ENCODE measurements at regions not wholly inside any gene's neighbourhood (a gene's known extent, or its start where the extent isn't known, plus 50 kb on each side); places are given as distances from the start of the nearest gene placed in this dataset.

DNA sequence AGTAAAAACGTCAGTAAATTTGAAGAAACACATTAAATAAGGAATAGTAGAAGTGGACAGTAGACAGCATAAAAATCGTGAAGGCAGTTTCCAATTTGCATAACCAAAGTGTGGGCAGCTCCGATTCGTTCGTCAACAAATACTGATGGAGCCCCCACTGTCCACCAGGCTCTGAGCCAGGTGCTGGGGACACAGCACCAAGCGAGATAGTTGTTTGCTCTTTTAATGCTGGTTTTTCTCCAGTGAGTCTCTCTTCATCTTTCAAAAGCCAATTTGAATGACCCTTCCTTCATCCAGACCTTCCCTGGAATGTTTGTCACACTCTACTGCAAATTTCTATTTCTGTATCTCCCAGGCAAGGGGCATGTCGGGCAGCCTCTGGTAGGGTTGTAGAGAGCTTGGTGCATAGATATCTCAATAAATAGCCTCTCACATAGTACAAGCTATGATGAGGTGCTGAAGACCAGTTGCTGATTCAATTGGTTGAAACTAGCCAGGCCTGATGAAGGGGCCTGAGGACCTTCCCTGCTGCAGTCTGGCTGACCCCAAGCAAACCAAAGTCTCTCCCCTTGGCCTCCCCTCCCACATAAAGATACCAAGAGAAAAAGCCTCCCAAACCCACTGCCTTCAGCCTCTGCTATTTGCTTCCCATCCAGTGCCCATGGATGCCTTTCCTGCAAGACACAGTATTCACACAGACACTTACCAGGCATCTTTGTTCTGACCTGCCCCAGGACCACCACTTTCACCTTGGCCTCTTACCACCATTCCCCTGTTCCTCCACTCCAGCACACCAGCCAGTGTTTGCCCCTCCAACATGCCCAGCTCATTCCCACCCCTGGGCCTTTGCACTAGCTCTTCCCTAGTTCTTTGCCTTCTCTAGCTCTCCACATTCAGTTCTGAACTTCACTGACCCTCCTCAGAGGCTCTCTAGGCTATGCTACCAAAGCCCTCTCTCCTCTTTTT, 125.2 kb downstream of the CEBPB start:
- TF ChIP-seq POLR2A (IDR thresholded peaks at IDR 0.05), result no peak
- TF ChIP-seq, protein P1, sequence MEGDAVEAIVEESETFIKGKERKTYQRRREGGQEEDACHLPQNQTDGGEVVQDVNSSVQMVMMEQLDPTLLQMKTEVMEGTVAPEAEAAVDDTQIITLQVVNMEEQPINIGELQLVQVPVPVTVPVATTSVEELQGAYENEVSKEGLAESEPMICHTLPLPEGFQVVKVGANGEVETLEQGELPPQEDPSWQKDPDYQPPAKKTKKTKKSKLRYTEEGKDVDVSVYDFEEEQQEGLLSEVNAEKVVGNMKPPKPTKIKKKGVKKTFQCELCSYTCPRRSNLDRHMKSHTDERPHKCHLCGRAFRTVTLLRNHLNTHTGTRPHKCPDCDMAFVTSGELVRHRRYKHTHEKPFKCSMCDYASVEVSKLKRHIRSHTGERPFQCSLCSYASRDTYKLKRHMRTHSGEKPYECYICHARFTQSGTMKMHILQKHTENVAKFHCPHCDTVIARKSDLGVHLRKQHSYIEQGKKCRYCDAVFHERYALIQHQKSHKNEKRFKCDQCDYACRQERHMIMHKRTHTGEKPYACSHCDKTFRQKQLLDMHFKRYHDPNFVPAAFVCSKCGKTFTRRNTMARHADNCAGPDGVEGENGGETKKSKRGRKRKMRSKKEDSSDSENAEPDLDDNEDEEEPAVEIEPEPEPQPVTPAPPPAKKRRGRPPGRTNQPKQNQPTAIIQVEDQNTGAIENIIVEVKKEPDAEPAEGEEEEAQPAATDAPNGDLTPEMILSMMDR (IDR thresholded peaks at IDR 0.05), result no peak
